NCI-H446 treated with DMSO at 0.1 percent for 48 hours (cell line): ENCODE measurements at regions not wholly inside any gene's neighbourhood (a gene's known extent, or its start where the extent isn't known, plus 50 kb on each side); places are given as distances from the start of the nearest gene placed in this dataset.

ENCODE experiments used
- DNase-seq: peaks from one replicate; lab custom pipeline; 2025; lab: John Stamatoyannopoulos, UW

DNA sequence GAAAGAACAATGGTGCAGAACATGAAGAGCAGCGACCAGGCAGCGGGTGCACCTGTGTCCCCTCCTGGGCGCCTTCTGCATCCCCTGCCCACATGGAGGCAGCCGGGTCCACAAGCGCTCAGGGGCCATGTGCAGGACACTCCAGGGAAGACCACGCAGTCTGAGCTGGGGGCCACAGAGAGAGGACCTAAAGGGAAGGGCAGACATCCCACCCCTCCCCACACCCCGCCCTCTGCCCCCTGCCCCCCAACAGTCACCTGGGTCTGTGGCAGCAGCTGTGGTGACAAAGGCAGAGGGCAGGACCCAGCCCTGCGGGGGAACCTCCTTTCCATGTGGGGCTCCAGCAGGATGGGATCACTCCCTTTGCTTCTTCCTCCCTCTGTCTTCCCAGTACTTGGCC is 805.7 kb downstream of the CDH9 start:
- DNase-seq = no peak

DNA sequence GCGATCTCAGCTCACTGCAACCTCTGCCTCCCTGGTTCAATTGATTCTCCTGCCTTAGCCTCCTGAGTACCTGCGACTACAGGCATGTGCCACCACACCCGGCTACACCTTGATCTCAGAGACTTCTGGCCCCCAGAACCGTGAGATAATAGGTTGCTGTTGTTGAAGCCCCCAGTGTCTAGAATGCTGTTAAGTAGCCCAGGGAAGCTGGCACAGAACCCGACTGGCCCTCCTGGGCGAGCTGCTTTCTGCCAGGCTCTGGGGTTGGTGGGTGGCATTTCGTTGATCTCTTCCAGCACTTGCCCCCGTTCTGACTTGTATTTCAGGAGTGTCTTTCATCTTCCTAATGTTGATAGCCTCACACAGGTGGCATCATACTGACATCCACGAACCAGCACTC is 807.1 kb downstream of the CDH9 start:
- no peak for DNase-seq

DNA sequence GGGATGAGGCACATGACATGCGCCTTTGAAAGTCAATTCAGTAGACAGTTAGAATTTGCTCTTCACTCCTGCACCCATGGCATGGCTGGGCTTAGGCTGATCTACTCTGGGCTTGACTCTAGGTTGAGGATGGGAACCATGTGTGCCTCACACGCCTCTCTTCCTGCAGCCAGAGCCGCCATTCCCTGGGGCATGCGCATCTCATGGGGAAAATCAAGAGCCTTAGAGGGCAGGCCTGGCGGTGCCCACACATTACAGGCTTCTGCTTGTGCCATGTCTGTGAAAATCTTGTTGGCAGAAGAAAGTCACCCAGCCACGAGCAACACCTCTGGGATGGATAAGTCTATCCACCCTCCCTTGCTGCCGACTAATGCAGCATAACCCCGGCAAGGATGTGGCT is 808.5 kb downstream of the CDH9 start:
- DNase-seq = no peak

DNA sequence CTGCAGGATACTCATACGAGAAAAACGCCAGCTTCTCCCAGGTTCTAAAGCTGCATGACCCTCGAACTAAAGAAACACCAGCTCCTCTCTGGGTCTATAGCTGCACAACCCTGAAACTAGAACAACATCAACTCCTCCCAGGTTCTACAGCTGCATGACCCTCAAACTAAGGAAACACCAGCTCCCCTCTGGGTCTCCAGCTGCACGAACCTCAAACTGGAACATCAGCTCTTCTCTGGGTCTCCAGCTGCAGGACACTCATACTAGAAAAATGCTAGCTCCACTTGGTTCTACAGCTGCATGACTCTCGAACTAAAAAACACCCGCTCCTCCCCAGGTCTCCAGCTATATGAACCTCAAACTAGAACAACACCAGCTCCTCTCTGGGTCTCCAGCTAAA is 811.1 kb downstream of the CDH9 start:
- DNase-seq = no peak

DNA sequence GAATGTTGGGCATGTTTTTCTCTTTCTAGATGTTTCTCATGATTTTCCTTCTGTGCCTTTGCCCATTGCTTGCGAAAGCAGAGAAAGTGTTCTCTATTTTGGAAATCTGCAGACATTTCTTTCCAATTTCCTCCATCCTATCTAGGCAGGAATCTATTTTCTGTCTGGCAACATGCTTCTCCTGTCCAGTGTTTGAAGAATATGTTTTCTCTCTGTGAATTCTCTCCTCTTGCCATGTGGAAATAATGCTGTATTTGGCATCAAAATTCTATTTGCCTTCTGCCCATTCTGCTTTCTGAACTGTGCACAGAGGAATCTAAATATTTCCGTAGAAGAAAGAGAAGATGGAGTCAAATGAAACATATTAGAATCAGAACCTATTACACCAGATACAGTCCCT is 833.3 kb downstream of the CDH9 start:
- peak; percentile 30 for DNase-seq

DNA sequence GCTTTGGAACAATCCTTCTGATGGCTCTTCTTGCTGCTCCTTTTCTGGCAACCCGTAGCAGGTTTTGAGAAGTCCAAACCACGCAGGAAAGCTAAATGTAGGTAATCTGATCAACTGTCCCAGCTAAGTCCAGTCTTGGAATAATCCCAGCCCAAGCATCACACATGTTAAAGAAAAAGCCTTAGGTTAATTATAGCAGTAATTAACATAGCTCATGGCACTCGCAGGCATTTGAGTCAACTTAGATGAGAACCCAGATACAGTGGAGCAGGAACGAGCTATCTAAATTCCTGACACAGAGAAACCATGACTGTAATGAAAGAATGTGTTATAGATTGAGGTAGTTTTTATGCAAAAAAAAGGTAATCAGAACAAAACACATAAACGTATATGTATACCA is 844.8 kb downstream of the CDH9 start:
- DNase-seq = no peak

DNA sequence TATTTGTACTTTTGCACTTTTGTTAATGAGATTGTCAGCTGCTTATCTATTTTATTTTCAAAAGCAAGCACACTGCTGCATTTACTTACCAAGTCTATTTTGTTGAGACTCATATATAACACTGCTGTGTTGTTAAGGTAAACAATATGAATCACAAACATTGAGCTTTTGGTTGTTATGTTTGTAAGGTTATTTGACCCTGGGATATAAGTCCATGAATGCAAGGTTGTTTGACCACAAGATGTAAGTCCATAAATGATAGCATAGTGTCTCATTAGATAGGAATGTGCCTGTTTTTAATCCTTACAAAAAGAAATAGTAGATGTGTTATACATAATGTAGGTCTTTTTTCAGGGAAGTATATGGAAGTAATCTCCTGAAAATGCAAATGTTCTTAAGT is 845.9 kb downstream of the CDH9 start:
- DNase-seq = no peak

DNA sequence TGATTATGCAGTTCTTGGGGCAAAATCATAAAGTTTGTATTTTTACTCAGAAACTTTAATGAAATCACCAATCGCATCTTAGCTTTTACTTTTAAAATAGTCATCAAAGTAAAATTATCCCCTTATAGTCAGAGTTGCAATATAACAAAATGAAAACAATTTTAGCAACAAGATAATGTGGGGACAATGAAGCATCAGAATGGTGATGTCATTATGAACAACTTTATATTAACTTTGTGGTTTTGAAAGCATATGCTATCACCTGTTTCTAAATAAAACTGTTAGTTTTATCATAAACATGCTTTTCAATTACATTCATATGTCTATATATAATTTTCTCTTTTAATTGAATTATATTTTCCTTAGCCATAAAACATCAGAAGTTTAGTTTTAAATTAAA is 856.8 kb downstream of the CDH9 start:
- no peak for DNase-seq

DNA sequence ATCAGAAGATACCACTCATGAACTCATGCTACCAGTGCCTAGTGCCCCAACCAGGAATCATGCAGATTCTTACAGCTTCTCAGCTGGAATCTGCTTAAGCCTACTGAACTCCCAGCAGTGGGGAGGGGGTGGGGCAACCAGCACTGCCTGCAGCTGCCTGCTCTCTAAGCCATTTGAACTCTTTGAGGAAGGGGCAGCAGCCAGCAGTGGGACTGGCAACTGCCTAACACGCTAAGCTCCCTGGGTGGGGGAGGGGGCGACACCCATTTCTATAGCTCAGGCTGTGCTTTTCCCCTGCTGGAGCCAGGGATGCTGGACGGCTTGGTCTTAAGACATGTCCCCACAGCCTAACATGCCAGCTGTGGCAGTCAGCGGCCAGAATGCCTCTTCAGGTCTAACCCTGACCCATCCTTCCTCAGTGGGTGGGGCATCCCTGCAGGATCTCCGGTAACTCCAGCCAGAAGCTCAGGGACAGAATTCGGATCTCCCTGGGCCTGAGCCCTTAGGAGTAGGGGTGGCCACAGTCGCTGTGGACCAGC is 889.7 kb downstream of the CDH9 start:
- no peak for DNase-seq

DNA sequence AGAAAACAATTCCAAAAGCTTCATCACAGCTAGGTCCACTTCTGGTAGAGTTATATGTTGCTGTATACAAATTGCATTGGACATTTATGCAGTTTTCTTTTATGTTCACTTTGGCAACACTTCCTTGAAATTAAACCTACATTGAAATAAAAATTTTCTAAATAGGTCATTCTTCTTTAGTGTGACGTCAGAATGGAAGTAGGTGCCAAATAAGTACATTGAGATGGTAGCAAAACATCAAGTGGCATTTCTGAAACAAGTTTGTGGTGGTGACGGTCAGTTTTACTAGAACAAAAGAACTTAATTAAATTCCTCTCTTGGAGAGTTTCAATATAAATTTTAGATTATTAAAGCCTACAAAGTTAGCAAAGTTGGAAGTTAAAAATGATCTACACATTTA is 895.1 kb downstream of the CDH9 start:
- DNase-seq = no peak

DNA sequence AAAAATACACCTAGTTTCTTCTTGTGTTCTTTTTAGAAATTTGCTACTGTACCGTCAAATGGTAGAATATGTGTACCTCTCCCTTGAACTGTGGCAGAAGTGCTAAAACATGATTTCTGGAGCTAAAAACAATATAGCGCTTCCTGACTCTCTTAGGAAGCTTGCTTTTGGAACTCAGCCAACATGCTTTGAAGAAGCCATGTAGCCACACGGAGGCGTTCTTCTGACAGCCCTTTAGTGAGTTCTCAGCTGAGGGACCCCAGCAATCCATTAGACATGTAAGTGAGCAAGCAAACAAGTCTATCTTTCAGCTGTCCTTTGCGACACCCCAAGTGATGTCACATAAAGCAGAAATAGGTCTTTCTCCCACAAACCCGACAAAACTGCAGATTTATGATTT is 917.0 kb downstream of the CDH9 start:
- no peak for DNase-seq

DNA sequence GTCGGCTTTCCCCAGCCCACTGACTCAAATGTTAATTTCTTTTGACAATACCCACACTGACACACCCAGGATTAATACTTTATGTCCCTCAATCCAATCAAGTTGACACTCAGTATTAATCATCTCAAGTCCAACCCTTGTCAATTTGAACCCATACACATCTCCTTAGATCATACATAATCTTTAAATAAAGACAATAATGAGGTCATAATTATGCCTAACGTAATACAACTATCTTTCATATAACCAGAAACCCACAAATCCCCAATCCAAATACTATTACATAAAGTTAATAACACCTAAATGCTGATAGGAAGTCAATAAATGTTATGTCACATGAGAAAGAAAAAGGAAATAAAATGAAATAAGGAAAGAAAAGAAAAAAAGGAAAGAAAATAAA is 934.2 kb downstream of the CDH9 start:
- no peak for DNase-seq

DNA sequence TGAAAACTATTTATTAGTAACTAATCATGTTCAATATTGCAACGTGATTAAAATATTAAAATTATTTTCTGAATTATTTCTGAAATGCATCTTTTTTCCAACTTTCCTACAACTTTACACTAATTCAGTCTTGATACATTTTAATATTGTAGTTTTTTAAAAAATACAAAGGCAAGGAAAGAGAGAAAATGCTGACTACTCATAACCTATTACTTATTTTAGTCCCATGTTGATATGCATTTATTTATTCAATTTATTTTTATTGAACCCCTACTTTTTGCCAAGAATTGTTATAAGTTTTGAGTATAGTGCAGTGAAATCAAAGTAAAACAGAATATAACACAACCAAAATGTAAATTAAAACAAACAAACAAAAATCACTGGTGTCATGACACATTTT is 978.2 kb downstream of the CDH9 start:
- DNase-seq = no peak

DNA sequence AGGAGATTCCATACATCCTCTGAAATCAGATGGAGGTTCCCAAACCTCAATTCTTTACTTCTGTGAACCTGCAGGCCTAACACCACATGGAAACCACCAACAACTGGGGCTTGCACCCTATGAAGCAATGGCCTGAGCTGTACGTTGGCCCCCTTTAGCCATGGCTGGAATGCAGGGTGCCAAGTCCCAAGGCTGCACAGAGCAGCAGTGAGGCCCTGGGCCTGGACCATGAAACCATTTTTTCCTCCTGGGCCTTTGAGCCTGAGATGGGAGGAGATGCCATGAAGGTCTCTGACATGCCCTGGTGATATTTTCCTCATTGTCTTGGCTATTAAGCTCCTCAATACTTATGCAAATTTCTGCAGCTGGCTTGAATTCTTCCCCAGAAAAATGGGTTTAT is 983.8 kb downstream of the CDH9 start:
- no peak for DNase-seq

DNA sequence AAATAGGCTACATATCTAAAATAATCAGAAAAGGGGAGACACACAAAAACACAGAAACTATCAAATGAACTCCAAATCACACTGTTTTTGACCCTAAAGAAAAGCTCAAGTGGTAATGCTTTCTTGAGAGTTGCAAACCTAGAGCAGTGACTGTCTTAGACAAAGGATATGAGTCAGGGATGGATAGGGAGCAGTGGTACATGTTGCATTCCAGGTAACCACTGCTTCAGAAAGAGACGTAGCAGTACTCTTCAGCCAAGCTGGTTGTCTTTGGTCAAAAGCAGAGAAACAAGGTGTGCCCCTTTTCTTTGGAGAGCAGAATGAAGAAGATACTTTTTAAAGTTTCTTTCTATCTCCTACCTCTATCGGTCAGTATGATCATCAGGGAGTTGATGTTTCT is 1003.6 kb downstream of the CDH9 start:
- DNase-seq = no peak

DNA sequence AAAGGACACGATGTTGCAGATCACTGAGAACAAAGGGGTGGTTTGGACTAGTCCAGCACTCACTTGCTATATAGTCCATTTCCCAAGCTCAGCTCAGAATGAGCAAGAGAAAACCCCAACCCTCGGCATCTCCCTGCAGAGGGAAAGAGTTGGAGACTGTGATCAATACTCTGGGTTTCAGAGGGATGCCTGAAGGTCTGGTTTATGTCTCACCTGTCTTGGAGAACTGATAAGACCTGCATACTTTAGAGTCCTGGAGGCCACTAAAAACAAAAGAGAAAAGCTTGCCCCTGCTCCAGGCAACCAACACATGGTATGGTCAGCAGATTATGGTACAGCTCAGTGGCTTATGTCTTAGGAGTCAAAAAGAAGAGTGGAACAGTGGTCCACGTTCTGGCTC is 1006.9 kb downstream of the CDH9 start:
- no peak for DNase-seq

DNA sequence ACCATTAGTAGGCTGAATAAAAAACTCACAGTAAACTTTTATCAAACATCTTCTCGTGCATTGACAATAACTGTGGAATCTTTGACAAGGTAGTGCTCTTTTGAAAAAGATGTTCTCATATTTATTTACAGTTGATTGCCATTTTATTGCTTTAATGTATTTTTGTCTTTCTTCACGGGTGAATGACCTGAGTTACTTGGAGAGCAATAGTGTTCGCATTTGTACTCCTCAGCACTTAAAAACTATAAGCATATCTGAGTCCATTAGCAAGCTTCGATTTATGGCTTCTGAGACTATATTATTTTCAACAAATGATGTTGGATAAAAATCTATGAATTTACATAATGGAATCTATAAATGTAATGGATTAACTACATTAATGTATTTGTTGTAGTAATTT is 1012.3 kb downstream of the CDH9 start:
- DNase-seq = no peak

DNA sequence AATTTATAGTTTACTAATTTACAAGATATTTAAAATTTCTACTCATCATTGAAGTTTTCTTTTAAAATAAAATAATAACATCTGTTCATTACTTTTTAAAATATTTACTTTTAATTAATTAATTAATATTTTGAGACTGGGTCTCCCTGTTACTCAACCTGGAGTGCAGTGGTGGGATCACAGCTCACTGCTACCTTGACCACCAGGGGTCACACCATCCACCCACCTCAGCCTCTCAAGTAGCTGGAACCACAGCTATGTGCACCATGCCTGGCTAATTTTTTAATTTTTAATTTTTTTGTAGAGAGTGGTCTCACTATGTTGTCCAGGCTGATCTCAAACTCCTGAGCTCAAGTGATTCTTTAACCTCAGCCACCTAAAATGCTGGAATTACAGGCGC is 1013.6 kb downstream of the CDH9 start:
- no peak for DNase-seq

DNA sequence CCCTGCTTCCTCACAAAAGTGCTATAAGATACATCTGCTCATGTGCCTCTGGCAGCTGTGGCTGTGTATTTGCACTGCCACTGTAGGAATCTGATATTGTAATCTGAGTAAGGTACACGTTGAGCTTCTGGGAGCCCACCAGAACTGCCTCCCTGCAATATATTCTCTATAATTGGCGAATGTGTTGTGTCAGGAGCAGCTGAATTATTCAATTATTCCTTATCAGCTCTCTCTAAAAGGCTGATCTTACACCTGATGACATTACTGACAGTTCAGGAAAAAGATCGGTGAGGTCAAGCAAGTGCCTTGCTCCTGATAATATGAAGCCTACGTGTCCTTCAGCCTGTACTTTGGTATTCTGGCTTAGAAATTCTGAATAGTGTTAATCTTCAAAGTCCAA is 1015.0 kb downstream of the CDH9 start:
- DNase-seq = no peak

DNA sequence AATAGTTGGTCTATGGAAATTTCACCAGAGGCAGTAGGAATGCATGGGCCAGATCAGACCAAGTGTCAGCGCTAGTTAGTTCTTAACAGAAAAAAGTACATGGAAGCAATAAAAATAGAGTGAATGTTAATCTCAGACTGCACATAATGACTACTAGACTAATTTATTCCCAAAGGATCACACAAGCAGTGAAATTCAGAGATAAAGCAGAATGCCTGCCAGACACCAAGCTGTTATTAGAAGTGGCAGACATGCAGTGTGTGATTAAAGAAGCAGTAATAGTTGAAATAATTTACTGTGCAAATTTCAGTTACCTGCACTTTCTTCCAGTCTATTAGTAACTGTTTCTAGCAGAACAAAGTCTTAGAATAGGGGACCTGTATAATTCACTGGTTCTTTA is 1024.2 kb downstream of the CDH9 start:
- no peak for DNase-seq

DNA sequence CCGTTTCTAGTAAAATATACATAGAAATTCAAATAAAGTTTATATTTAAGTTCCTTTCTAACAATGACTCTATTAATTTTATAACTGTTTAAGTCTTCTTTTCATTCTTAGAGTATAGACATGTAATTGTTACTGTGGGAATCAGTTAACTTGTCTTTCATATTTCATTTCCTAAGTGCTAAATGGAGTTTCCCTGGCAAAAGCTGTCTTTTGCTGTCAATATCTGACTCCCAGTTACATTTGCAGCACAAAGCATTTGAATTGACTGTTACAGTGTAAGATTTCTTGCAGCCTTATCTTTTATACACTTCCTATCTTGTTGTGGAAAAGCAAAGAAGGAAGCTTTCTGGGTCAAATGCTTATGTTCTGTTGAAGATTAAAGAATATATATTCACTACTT is 1026.3 kb downstream of the CDH9 start:
- no peak for DNase-seq

DNA sequence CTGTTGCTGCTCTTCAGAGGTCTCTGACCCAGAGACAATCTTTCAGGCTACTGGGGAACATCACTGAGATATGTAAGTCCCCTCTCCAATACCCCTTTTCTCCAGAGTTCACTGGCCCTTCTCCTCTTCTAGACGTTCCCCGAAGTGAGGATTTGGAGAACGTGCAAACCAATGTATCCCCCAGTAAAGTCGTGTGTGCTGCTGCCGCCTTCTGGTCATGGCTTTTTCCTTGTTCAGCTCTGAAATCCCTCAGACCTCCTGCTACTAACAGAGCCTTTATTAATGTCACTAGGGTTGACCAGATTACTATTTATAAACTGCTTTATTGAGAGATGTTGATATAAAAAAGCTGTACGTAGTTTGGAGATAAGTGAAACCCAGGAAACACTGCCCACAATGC is 1028.6 kb downstream of the CDH9 start:
- no peak for DNase-seq

DNA sequence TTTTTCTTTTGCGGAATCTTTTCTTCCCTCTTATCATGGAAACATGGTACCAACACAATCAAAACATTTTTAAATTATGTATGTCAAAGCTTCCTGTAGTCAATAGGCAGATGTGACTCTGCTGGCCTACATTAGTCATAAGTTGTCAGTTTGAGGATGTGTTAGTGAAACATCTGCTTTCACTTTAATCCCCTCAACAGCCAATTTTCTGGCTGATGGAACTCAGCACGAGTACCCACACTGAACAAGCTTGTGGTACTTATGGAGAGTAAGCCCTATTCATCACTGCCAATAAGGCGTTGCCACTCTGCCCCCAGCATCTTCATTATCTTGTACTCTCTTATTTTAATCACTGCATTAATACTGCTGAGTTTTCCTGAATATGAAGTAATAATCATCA is 1034.4 kb downstream of the CDH9 start:
- DNase-seq = no peak

DNA sequence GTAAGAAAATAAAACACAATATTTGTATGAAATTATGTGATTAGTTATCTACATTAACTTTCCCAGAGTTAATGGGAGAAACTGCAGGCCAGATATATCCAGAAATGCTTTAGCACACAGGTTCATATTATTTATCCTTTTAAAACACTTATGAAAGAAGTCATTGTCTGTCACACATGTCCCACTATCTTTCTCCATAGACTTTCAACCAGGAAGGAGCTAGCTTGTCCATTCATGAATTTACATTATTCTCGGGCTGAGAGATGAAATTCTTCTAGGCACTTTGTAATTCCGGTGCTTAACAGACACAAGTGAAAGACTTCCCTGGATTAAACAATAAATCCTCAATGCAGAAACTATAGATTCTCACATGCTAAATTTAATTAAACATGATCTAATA is 1043.2 kb downstream of the CDH9 start:
- DNase-seq = no peak

DNA sequence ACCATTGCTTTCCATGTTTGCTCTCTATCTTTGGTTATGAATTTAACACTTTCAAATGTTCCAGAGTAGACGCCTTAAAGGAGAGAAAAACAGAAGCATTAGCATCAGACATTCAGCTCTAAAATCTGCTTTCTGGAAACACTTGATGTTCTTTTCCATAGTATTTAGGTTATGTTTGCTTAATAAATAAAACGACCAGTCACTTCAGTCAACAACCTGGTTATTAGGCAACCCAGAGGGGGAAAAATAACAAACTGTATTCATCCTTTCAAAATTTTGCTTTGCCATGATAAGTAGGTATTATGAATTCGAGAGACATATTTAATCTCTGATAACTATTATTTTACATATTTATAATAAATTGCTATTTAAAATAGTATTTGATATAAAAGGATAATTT is 1044.7 kb downstream of the CDH9 start:
- no peak for DNase-seq
